Caco-2 (cell line): ENCODE measurements at regions not wholly inside any gene's neighbourhood (a gene's known extent, or its start where the extent isn't known, plus 50 kb on each side); places are given as distances from the start of the nearest gene placed in this dataset.

Experiments used
- BruUV-seq: library from RNA; stranded (reverse); fragments of 400-500 nt; replicated peaks from 2 replicates; lab custom pipeline; 2021; lab: Mats Ljungman, UMichigan
- CTCF ChIA-PET: fragments of 300-600 bp; sonication (Branson Sonifier 250); formaldehyde crosslinking; loops from one replicate; lab custom pipeline; 2022; ENCODE audit warnings: antibody characterized with exemption; lab: Charles Lee
- POLR2A ChIA-PET: fragments of 300-600 bp; sonication (Branson Sonifier 250); formaldehyde crosslinking; loops from one replicate; lab custom pipeline; 2022; ENCODE audit warnings: antibody characterized with exemption; lab: Charles Lee
- DNase-seq, 2 experiments: peaks; one replicate each; pipeline versions ENCODE4 v3.0.0 to v3.0.0-alpha.2; 2020 to 2022
- H3K27me3 ChIP-seq: replicated peaks from 2 replicates; pipeline ENCODE4 v1.6.0; 2011; ENCODE audit warnings: low read length; ENCODE audit not compliant: control insufficient read depth, insufficient read depth
- H3K36me3 ChIP-seq: 2 replicates; pipeline ENCODE4 v1.5.1; 2011; ENCODE audit warnings: low read length; ENCODE audit not compliant: control insufficient read depth, insufficient read depth
- H3K4me1 ChIP-seq: fragments of 250-450 bp; sonication (Bioruptor Pico); 2 replicates; pipeline ENCODE4 v1.5.1; 2020; ENCODE audit warnings: mild to moderate bottlenecking
- H3K4me3 ChIP-seq: 2 replicates; pipeline ENCODE4 v1.5.1; 2011; ENCODE audit warnings: low read depth, mild to moderate bottlenecking, control low read depth, low read length
- H3K9me3 ChIP-seq: fragments of 250-450 bp; sonication (Bioruptor Pico); 2 replicates; pipeline ENCODE4 v1.5.1; 2020; ENCODE audit warnings: mild to moderate bottlenecking, moderate library complexity
- H3K27ac Mint-ChIP-seq: one replicate; pipeline ENCODE4 v1.8.0; 2022; ENCODE audit warnings: mixed read lengths; ENCODE audit not compliant: unreplicated experiment
- H3K27me3 Mint-ChIP-seq: one replicate; pipeline ENCODE4 v1.8.0; 2022; ENCODE audit warnings: mixed read lengths; ENCODE audit not compliant: insufficient read depth, unreplicated experiment
- H3K36me3 Mint-ChIP-seq: one replicate; pipeline ENCODE4 v1.8.0; 2022; ENCODE audit warnings: mild to moderate bottlenecking, mixed read lengths; ENCODE audit not compliant: insufficient read depth, unreplicated experiment
- H3K4me1 Mint-ChIP-seq: one replicate; pipeline ENCODE4 v1.8.0; 2022; ENCODE audit warnings: low read depth, mixed read lengths; ENCODE audit not compliant: unreplicated experiment
- H3K4me3 Mint-ChIP-seq: one replicate; pipeline ENCODE4 v1.8.0; 2022; ENCODE audit warnings: mild to moderate bottlenecking, moderate library complexity, mixed read lengths; ENCODE audit not compliant: unreplicated experiment
- H3K9me3 Mint-ChIP-seq: one replicate; pipeline ENCODE4 v1.8.0; 2022; ENCODE audit warnings: mixed read lengths; ENCODE audit not compliant: unreplicated experiment
- CTCF ChIP-seq, 2 experiments: fragments of 200-600 bp in 1 of 2; IDR thresholded peaks; 1 replicate in 1 of 2; 2 replicates in 1 of 2; pipeline versions ENCODE4 v1.5.1 to v1.8.0; 2011 to 2022; ENCODE audit warnings: antibody characterized with exemption in 1 of 2, control low read depth in 1 of 2, inconsistent platforms in 1 of 2, low read depth in 1 of 2, low read length in 1 of 2, mild to moderate bottlenecking in 1 of 2, moderate library complexity in 1 of 2; ENCODE audit not compliant: insufficient read depth in 1 of 2, severe bottlenecking in 1 of 2, unreplicated experiment in 1 of 2
- intact Hi-C: fragments of 100-400 bp; cut with micrococcal nuclease; formaldehyde crosslinking; loops from one replicate; pipeline ENCODE4 v1.10.0; 2022; ENCODE audit not compliant: unreplicated experiment

- H3K27me3 ChIP-seq = no peaks in the 10 kb centered on the region
- BruUV-seq = no TSS peak
- no peaks in the 10 kb centered on the region for H3K36me3 ChIP-seq
- Mint-ChIP-seq H3K4me3 (no peak overlapping the region), H3K4me1 (no peaks in the 10 kb centered on the region), H3K27ac (no peak overlapping the region), H3K36me3 (no peaks in the 10 kb centered on the region), H3K9me3 (no peaks in the 10 kb centered on the region), H3K27me3 (peaks cover 12% of the 10 kb centered on the region)
- no peak for TF ChIP-seq CTCF (IDR thresholded peaks at IDR 0.05; ENCODE audit: insufficient read depth in 1 of 2, low read depth in 1 of 2, low read length in 1 of 2, severe bottlenecking in 1 of 2, unreplicated experiment in 1 of 2)
- intact Hi-C loops = no loop called here
- no peaks in the 10 kb centered on the region for H3K4me1 ChIP-seq
- no peak for DNase-seq
- CTCF ChIA-PET = no interaction called here
- no peaks in the 10 kb centered on the region for H3K9me3 ChIP-seq
- POLR2A ChIA-PET = no interaction called here
- H3K4me3 ChIP-seq = no peak overlapping the region
These were observed 127.7 kb upstream of the SLC24A5 start for GRCh38 chr15:47993051-47993450.

- Mint-ChIP-seq H3K4me3 (no peak overlapping the region), H3K4me1 (no peaks in the 10 kb centered on the region), H3K9me3 (no peaks in the 10 kb centered on the region), H3K27ac (no peak overlapping the region), H3K36me3 (no peaks in the 10 kb centered on the region), H3K27me3 (peaks cover 9% of the 10 kb centered on the region)
- BruUV-seq = no TSS peak
- Histone ChIP-seq H3K4me3 (no peak overlapping the region), H3K27me3 (no peaks in the 10 kb centered on the region), H3K4me1 (no peaks in the 10 kb centered on the region), H3K36me3 (no peaks in the 10 kb centered on the region), H3K9me3 (no peaks in the 10 kb centered on the region)
- ChIA-PET POLR2A (no interaction called here), CTCF (no interaction called here)
- no peak for DNase-seq
- TF ChIP-seq CTCF (IDR thresholded peaks at IDR 0.05; ENCODE audit: insufficient read depth in 1 of 2, low read depth in 1 of 2, low read length in 1 of 2, severe bottlenecking in 1 of 2, unreplicated experiment in 1 of 2) = no peak
- intact Hi-C loops = no loop called here
These were observed 123.4 kb upstream of the SLC24A5 start for GRCh38 chr15:47997195-47998080.

GRCh38 chr15:47998619-47999019 is 122.2 kb upstream of the SLC24A5 start:
- ChIA-PET POLR2A (no interaction called here), CTCF (no interaction called here)
- H3K4me3 Mint-ChIP-seq = no peak overlapping the region
- no peaks in the 10 kb centered on the region for H3K9me3 Mint-ChIP-seq
- H3K4me1 Mint-ChIP-seq = no peaks in the 10 kb centered on the region
- Histone ChIP-seq H3K27me3 (no peaks in the 10 kb centered on the region), H3K36me3 (no peaks in the 10 kb centered on the region), H3K4me3 (no peak overlapping the region), H3K4me1 (no peaks in the 10 kb centered on the region), H3K9me3 (no peaks in the 10 kb centered on the region)
- no peaks in the 10 kb centered on the region for H3K36me3 Mint-ChIP-seq
- no TSS peak for BruUV-seq
- intact Hi-C loops = no loop called here
- H3K27ac Mint-ChIP-seq = no peak overlapping the region
- no peak for TF ChIP-seq CTCF (IDR thresholded peaks at IDR 0.05; ENCODE audit: insufficient read depth in 1 of 2, low read depth in 1 of 2, low read length in 1 of 2, severe bottlenecking in 1 of 2, unreplicated experiment in 1 of 2)
- no peak for DNase-seq
- peaks cover 9% of the 10 kb centered on the region for H3K27me3 Mint-ChIP-seq
